HEK293 (cell line): ENCODE measurements at regions not wholly inside any gene's neighbourhood (a gene's known extent, or its start where the extent isn't known, plus 50 kb on each side); places are given as distances from the start of the nearest gene placed in this dataset.
"Not testable (repeated sequence)": the region's sequence is repeated elsewhere in the genome, so short reads cannot be mapped to it uniquely, and the experiment has no call there.

ENCODE experiments used
- CTCF ChIP-seq: fragments of 450-650 bp; formaldehyde crosslinking; IDR thresholded peaks from 2 replicates; pipeline ENCODE4 v1.5.1; 2016; ENCODE audit warnings: missing biosample characterization, missing genetic modification characterization
- KLF17 ChIP-seq: fragments of 450-650 bp; formaldehyde crosslinking; IDR thresholded peaks from 2 replicates; pipeline ENCODE4 v1.5.1; 2016; ENCODE audit warnings: missing biosample characterization, missing genetic modification characterization
- ZNF157 ChIP-seq: fragments of 450-650 bp; formaldehyde crosslinking; IDR thresholded peaks from 2 replicates; pipeline ENCODE4 v1.5.1; 2016; ENCODE audit warnings: missing biosample characterization, missing genetic modification characterization
- ZNF785 ChIP-seq: fragments of 450-650 bp; formaldehyde crosslinking; IDR thresholded peaks from 2 replicates; pipeline ENCODE4 v1.5.1; 2016; ENCODE audit warnings: missing biosample characterization, missing genetic modification characterization
- TF ChIP-seq, protein P1 (sequence below): sonication (generic); formaldehyde crosslinking; IDR thresholded peaks from 2 replicates; pipeline ENCODE4 v1.8.1; 2022; ENCODE audit warnings: mild to moderate bottlenecking, moderate library complexity, missing genetic modification reagents
- TF ChIP-seq, protein P2 (sequence below): fragments of 450-650 bp; formaldehyde crosslinking; IDR thresholded peaks from 2 replicates; pipeline ENCODE4 v1.5.1; 2016; ENCODE audit warnings: missing biosample characterization, missing genetic modification characterization, low read depth

GRCh38 chr1:850318-850717, 73.4 kb upstream of the SAMD11 start:
- TF ChIP-seq, protein P1, sequence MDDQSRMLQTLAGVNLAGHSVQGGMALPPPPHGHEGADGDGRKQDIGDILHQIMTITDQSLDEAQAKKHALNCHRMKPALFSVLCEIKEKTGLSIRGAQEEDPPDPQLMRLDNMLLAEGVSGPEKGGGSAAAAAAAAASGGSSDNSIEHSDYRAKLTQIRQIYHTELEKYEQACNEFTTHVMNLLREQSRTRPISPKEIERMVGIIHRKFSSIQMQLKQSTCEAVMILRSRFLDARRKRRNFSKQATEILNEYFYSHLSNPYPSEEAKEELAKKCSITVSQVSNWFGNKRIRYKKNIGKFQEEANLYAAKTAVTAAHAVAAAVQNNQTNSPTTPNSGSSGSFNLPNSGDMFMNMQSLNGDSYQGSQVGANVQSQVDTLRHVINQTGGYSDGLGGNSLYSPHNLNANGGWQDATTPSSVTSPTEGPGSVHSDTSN (CRISPR knock-in tag): not testable (repeated sequence)
- not testable (repeated sequence) for TF ChIP-seq ZNF785 (tag by site-specific recombination); KLF17 (tag by site-specific recombination); CTCF; ZNF157 (tag by site-specific recombination)
- TF ChIP-seq, protein P2, sequence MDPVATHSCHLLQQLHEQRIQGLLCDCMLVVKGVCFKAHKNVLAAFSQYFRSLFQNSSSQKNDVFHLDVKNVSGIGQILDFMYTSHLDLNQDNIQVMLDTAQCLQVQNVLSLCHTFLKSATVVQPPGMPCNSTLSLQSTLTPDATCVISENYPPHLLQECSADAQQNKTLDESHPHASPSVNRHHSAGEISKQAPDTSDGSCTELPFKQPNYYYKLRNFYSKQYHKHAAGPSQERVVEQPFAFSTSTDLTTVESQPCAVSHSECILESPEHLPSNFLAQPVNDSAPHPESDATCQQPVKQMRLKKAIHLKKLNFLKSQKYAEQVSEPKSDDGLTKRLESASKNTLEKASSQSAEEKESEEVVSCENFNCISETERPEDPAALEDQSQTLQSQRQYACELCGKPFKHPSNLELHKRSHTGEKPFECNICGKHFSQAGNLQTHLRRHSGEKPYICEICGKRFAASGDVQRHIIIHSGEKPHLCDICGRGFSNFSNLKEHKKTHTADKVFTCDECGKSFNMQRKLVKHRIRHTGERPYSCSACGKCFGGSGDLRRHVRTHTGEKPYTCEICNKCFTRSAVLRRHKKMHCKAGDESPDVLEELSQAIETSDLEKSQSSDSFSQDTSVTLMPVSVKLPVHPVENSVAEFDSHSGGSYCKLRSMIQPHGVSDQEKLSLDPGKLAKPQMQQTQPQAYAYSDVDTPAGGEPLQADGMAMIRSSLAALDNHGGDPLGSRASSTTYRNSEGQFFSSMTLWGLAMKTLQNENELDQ (tag by site-specific recombination): not testable (repeated sequence)
